ENCODE measurements at regions not wholly inside any gene's neighbourhood (a gene's known extent, or its start where the extent isn't known, plus 50 kb on each side); places are given as distances from the start of the nearest gene placed in this dataset.

DNA sequence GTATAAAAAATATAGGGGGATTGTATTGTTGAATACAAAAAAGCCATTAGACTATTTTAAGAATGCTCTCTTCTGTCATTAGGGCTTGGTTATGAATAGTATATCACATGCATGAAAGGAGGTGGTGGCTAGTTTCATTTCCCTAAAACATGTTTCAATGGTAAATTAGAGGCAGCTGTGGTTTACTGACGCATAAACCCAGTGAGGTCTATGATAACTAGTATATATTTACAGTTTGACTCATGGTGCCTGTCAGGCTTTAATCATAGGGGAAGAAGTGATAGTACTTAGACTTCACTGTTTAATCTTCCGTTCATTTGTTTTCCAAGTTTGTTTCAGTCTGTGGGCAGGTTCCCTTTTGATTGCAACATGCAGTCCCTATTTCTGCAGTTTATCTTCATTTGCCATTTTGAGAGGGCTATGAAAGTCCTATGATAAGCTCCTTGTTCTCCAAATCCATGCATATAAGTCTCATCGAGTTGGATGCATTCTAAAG lies 55.1 kb upstream of the MAP4K3 start:
- Histone ChIP-seq H3K4me1 (ENCODE audit: control insufficient read depth, insufficient read depth, low read depth, low read length) (peaks cover 14% of the 10 kb centered on the region), H2BK5ac (ENCODE audit: low read depth, low read length, poor library complexity, severe bottlenecking) (no peak overlapping the region), H3K18ac (ENCODE audit: low read depth in 1 of 2, low read length in 2 of 2) (no peak overlapping the region), H4K8ac (ENCODE audit: low read length) (no peak overlapping the region), H2BK15ac (ENCODE audit: low read depth, poor library complexity, severe bottlenecking) (no peak overlapping the region), H2AFZ (ENCODE audit: low read depth, low read length) (no peak overlapping the region), H3K23ac (ENCODE audit: low read length in 2 of 2) (no peak overlapping the region), H2BK120ac (ENCODE audit: low read depth, low read length) (no peak overlapping the region), H2AK5ac (ENCODE audit: low read length, severe bottlenecking) (no peak overlapping the region), H3K79me1 (replicated peaks; ENCODE audit: low read length, poor library complexity, severe bottlenecking) (no peaks in the 10 kb centered on the region), H3K9ac (ENCODE audit: low read length) (peak overlapping the region; percentile 80), H2BK12ac (ENCODE audit: low read length in 2 of 2) (no peak overlapping the region), H3K36me3 (ENCODE audit: control insufficient read depth in 1 of 2, insufficient read depth in 2 of 2, low read depth in 1 of 2, low read length in 2 of 2) (no peaks in the 10 kb centered on the region), H3K27ac (ENCODE audit: low read length, poor library complexity, severe bottlenecking) (peak overlapping the region; percentile 60), H3K4me2 (ENCODE audit: low read length, poor library complexity, severe bottlenecking) (no peak overlapping the region), H4K91ac (ENCODE audit: low read length) (no peak overlapping the region), H3K4ac (ENCODE audit: low read depth in 1 of 2, low read length in 2 of 2) (no peak overlapping the region), H3K9me3 (ENCODE audit: control insufficient read depth, low read length) (no peaks in the 10 kb centered on the region), H3K4me3 (ENCODE audit: insufficient read depth in 1 of 2, low read depth in 1 of 2, low read length in 2 of 2) (peak overlapping the region in 1 of 2 experiments; percentile 16), H3K14ac (ENCODE audit: low read length in 2 of 2) (no peak overlapping the region), H3K27me3 (ENCODE audit: control insufficient read depth in 1 of 2, insufficient read depth in 1 of 2, low read length in 2 of 2) (no peaks in the 10 kb centered on the region)
- peak; percentile 95 for DNase-seq
- 0% methylated on average over 2 of the region's 3 CpGs for WGBS

- Histone ChIP-seq H3K4me2 (ENCODE audit: low read length, poor library complexity, severe bottlenecking) (no peak overlapping the region), H3K27me3 (ENCODE audit: control insufficient read depth in 1 of 2, insufficient read depth in 1 of 2, low read length in 2 of 2) (no peaks in the 10 kb centered on the region), H3K4ac (ENCODE audit: low read depth in 1 of 2, low read length in 2 of 2) (no peak overlapping the region), H3K79me1 (replicated peaks; ENCODE audit: low read length, poor library complexity, severe bottlenecking) (no peaks in the 10 kb centered on the region), H2BK12ac (ENCODE audit: low read length in 2 of 2) (no peak overlapping the region), H4K8ac (ENCODE audit: low read length) (no peak overlapping the region), H2AK5ac (ENCODE audit: low read length, severe bottlenecking) (no peak overlapping the region), H2BK15ac (ENCODE audit: low read depth, poor library complexity, severe bottlenecking) (no peak overlapping the region), H3K14ac (ENCODE audit: low read length in 2 of 2) (no peak overlapping the region), H3K36me3 (ENCODE audit: control insufficient read depth in 1 of 2, insufficient read depth in 2 of 2, low read depth in 1 of 2, low read length in 2 of 2) (no peaks in the 10 kb centered on the region), H2AFZ (ENCODE audit: low read depth, low read length) (no peak overlapping the region), H3K9me3 (ENCODE audit: control insufficient read depth, low read length) (no peaks in the 10 kb centered on the region), H3K9ac (ENCODE audit: low read length) (peak overlapping the region; percentile 70), H3K27ac (ENCODE audit: low read length, poor library complexity, severe bottlenecking) (no peak overlapping the region), H3K23ac (ENCODE audit: low read length in 2 of 2) (no peak overlapping the region), H2BK5ac (ENCODE audit: low read depth, low read length, poor library complexity, severe bottlenecking) (no peak overlapping the region), H3K4me1 (ENCODE audit: control insufficient read depth, insufficient read depth, low read depth, low read length) (peaks cover 14% of the 10 kb centered on the region), H2BK120ac (ENCODE audit: low read depth, low read length) (no peak overlapping the region), H3K18ac (ENCODE audit: low read depth in 1 of 2, low read length in 2 of 2) (no peak overlapping the region), H3K4me3 (ENCODE audit: insufficient read depth in 1 of 2, low read depth in 1 of 2, low read length in 2 of 2) (peak overlapping the region in 1 of 2 experiments; percentile 16), H4K91ac (ENCODE audit: low read length) (no peak overlapping the region)
- no peak for DNase-seq
Measured at GRCh38 chr2:39492716-39493115, 55.6 kb upstream of the MAP4K3 start.

DNA sequence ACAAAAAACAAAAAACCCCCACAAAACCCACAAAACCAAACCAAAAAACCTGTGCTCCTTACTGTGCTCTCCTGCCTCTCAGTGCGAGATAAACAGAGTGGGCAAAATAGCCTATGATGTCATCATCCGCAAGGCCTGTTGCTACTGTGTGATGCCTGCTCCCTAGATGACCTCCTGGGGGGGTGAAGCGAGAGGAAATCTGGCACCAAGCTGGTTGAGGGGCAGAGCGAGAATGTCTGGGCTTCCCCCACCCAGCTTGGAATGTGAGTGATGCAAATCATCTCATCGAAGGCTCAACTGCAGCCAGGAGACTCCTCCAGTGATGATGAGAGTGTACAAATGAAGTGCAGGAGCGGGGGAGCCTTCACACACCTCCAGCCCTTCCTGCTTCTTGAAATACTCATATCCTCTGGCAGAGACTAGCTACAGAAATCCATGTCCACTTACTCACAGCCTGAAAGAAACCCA lies 57.7 kb upstream of the MAP4K3 start:
- no peak overlapping the region for H2BK12ac ChIP-seq (ENCODE audit: low read length in 2 of 2)
- no peaks in the 10 kb centered on the region for H3K79me1 ChIP-seq (replicated peaks; ENCODE audit: low read length, poor library complexity, severe bottlenecking)
- H2AFZ ChIP-seq (ENCODE audit: low read depth, low read length): no peak overlapping the region
- H3K18ac ChIP-seq (ENCODE audit: low read depth in 1 of 2, low read length in 2 of 2): peak overlapping the region; percentile 11 to 37
- peaks cover 10% of the 10 kb centered on the region for H3K4me1 ChIP-seq (ENCODE audit: control insufficient read depth, insufficient read depth, low read depth, low read length)
- no peaks in the 10 kb centered on the region for H3K27me3 ChIP-seq (ENCODE audit: control insufficient read depth in 1 of 2, insufficient read depth in 1 of 2, low read length in 2 of 2)
- H3K27ac ChIP-seq (ENCODE audit: low read length, poor library complexity, severe bottlenecking): peak overlapping the region; percentile 66
- no peak overlapping the region for H3K4me3 ChIP-seq (ENCODE audit: insufficient read depth in 1 of 2, low read depth in 1 of 2, low read length in 2 of 2)
- H3K36me3 ChIP-seq (ENCODE audit: control insufficient read depth in 1 of 2, insufficient read depth in 2 of 2, low read depth in 1 of 2, low read length in 2 of 2): no peaks in the 10 kb centered on the region
- no peak overlapping the region for H2BK120ac ChIP-seq (ENCODE audit: low read depth, low read length)
- WGBS: under 1% methylated on average over 5 of the region's 6 CpGs
- no peak overlapping the region for H3K14ac ChIP-seq (ENCODE audit: low read length in 2 of 2)
- no peak overlapping the region for H3K4me2 ChIP-seq (ENCODE audit: low read length, poor library complexity, severe bottlenecking)
- peak; percentile 89 for DNase-seq
- H2BK15ac ChIP-seq (ENCODE audit: low read depth, poor library complexity, severe bottlenecking): no peak overlapping the region
- H3K9ac ChIP-seq (ENCODE audit: low read length): peak overlapping the region; percentile 51
- no peak overlapping the region for H3K4ac ChIP-seq (ENCODE audit: low read depth in 1 of 2, low read length in 2 of 2)
- no peak overlapping the region for H2AK5ac ChIP-seq (ENCODE audit: low read length, severe bottlenecking)
- no peak overlapping the region for H2BK5ac ChIP-seq (ENCODE audit: low read depth, low read length, poor library complexity, severe bottlenecking)
- peak overlapping the region; percentile 21 for H4K91ac ChIP-seq (ENCODE audit: low read length)
- H3K23ac ChIP-seq (ENCODE audit: low read length in 2 of 2): no peak overlapping the region
- H4K8ac ChIP-seq (ENCODE audit: low read length): peak overlapping the region; percentile 8
- no peaks in the 10 kb centered on the region for H3K9me3 ChIP-seq (ENCODE audit: control insufficient read depth, low read length)

DNA sequence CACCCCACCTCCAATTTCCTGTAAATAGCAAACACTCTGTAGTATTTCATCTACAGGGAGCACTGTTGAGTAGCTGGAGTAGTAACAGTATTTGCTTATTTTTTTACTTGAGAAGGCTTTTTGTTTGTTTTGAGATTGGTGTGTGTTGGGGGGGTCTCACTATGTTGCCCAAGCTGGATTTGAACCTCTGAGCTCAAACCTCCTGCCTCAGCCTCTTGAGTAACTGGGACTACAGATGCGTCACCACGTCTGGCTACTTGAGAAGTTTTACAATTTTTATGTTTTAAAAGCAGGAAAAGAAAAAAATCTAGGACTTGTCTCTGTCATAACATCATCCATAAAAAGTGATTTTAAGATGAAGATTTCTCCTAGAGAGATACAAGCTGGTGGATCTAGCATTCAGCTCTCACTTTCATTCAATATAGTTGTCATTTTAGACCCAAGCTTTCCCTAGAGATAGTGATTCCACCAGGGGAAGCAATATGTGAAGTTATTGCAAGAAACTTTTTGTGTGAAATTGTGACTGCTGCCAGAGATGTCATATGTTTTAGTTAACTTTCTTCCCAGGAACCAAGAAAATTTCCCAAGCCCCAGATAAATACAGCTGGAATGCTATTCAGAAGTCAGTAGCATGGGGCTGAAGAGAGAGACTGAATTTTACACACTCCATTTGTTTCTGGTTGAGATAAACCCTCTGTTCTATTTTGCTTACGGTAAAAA lies 60.2 kb upstream of the MAP4K3 start:
- Histone ChIP-seq H2BK15ac (ENCODE audit: low read depth, poor library complexity, severe bottlenecking) (no peak overlapping the region), H3K9ac (ENCODE audit: low read length) (peak overlapping the region; percentile 19), H3K4me2 (ENCODE audit: low read length, poor library complexity, severe bottlenecking) (no peak overlapping the region), H3K18ac (ENCODE audit: low read depth in 1 of 2, low read length in 2 of 2) (no peak overlapping the region), H2BK5ac (ENCODE audit: low read depth, low read length, poor library complexity, severe bottlenecking) (no peak overlapping the region), H3K4me3 (ENCODE audit: insufficient read depth in 1 of 2, low read depth in 1 of 2, low read length in 2 of 2) (no peak overlapping the region), H2AFZ (ENCODE audit: low read depth, low read length) (no peak overlapping the region), H2AK5ac (ENCODE audit: low read length, severe bottlenecking) (no peak overlapping the region), H2BK12ac (ENCODE audit: low read length in 2 of 2) (no peak overlapping the region), H3K9me3 (ENCODE audit: control insufficient read depth, low read length) (no peaks in the 10 kb centered on the region), H3K14ac (ENCODE audit: low read length in 2 of 2) (no peak overlapping the region), H3K36me3 (ENCODE audit: control insufficient read depth in 1 of 2, insufficient read depth in 2 of 2, low read depth in 1 of 2, low read length in 2 of 2) (no peaks in the 10 kb centered on the region), H3K27ac (ENCODE audit: low read length, poor library complexity, severe bottlenecking) (no peak overlapping the region), H3K4me1 (ENCODE audit: control insufficient read depth, insufficient read depth, low read depth, low read length) (peaks cover 11% of the 10 kb centered on the region), H2BK120ac (ENCODE audit: low read depth, low read length) (no peak overlapping the region), H4K8ac (ENCODE audit: low read length) (no peak overlapping the region), H3K27me3 (ENCODE audit: control insufficient read depth in 1 of 2, insufficient read depth in 1 of 2, low read length in 2 of 2) (no peaks in the 10 kb centered on the region), H4K91ac (ENCODE audit: low read length) (no peak overlapping the region), H3K4ac (ENCODE audit: low read depth in 1 of 2, low read length in 2 of 2) (no peak overlapping the region), H3K23ac (ENCODE audit: low read length in 2 of 2) (no peak overlapping the region), H3K79me1 (replicated peaks; ENCODE audit: low read length, poor library complexity, severe bottlenecking) (no peaks in the 10 kb centered on the region)
- peak; percentile 63 for DNase-seq
- 75% methylated on average over 1 of the region's 3 CpGs for WGBS

Measured in mesenchymal stem cell (in vitro differentiated cells and primary cell).